T-cell (primary cell): ENCODE measurements at regions not wholly inside any gene's neighbourhood (a gene's known extent, or its start where the extent isn't known, plus 50 kb on each side); places are given as distances from the start of the nearest gene placed in this dataset.

Source experiments
- ATAC-seq, 4 experiments: fragments of 200-7000 bp in 3 of 4; fragments of 150-1000 bp in 1 of 4; cut with Tn5 transposase; replicated peaks in 1 of 4; 1 replicate in 3 of 4; 2 replicates in 1 of 4; pipeline ENCODE4 v1.10.0; 2021; ENCODE audit warnings: moderate library complexity in 3 of 4, mild to moderate bottlenecking in 2 of 4, moderate number of reproducible peaks in 1 of 4
- CTCF ChIA-PET, 2 donors: fragments of 300-600 bp; sonication (Branson Sonifier 250); formaldehyde crosslinking; loops; one replicate each; lab custom pipeline; 2022; ENCODE audit warnings: antibody characterized with exemption in 2 of 2; lab: Charles Lee
- POLR2A ChIA-PET, 2 donors: fragments of 300-600 bp; sonication (Branson Sonifier 250); formaldehyde crosslinking; loops; one replicate each; lab custom pipeline; 2022; ENCODE audit warnings: antibody characterized with exemption in 2 of 2; lab: Charles Lee
- DNase-seq, 35 experiments: peaks; one replicate each; pipeline versions ENCODE4 v3.0.0 to v3.0.0-alpha.2; 2013 to 2023
- H3K27ac ChIP-seq: one replicate; pipeline ENCODE4 v1.5.1; 2013; ENCODE audit warnings: low read length
- H3K27me3 ChIP-seq, 2 experiments: replicated peaks in 1 of 2; 1 replicate in 1 of 2; 2 replicates in 1 of 2; pipeline versions ENCODE4 v1.6.1 to v1.7.0; 2013; ENCODE audit warnings: low read length in 1 of 2, mixed read lengths in 1 of 2; ENCODE audit not compliant: control insufficient read depth in 2 of 2, insufficient read depth in 2 of 2; ENCODE audit errors: extremely low read depth in 1 of 2
- H3K36me3 ChIP-seq, 2 donors: 1 replicate in 1 of 2; 2 replicates in 1 of 2; pipeline versions ENCODE4 v1.6.1 to v1.7.0; 2013; ENCODE audit warnings: low read length in 1 of 2; ENCODE audit not compliant: control insufficient read depth in 2 of 2, insufficient read depth in 1 of 2; ENCODE audit errors: extremely low read depth in 1 of 2
- H3K4me1 ChIP-seq, 2 experiments: 1 replicate in 1 of 2; 2 replicates in 1 of 2; pipeline versions ENCODE4 v1.6.1 to v1.7.0; 2013; ENCODE audit warnings: low read length in 2 of 2, mixed read lengths in 1 of 2; ENCODE audit not compliant: insufficient read depth in 2 of 2, control insufficient read depth in 1 of 2; ENCODE audit errors: extremely low read depth in 1 of 2
- H3K4me3 ChIP-seq, 2 donors: 1 replicate in 1 of 2; 2 replicates in 1 of 2; pipeline versions ENCODE4 v1.5.1 to v1.7.0; 2013; ENCODE audit warnings: mild to moderate bottlenecking in 2 of 2, low read length in 1 of 2, moderate library complexity in 1 of 2; ENCODE audit not compliant: control insufficient read depth in 1 of 2; ENCODE audit errors: extremely low read depth in 1 of 2
- H3K9me3 ChIP-seq: 2 replicates; pipeline ENCODE4 v1.7.0; 2013
- H3K27ac Mint-ChIP-seq, 2 donors: one replicate each; pipeline ENCODE4 v1.8.0; 2020 to 2021; ENCODE audit warnings: mild to moderate bottlenecking in 2 of 2, mixed read lengths in 2 of 2
- H3K27me3 Mint-ChIP-seq, 2 donors: one replicate each; pipeline ENCODE4 v1.8.0; 2021 to 2022; ENCODE audit warnings: mixed read lengths in 2 of 2
- H3K36me3 Mint-ChIP-seq: one replicate; pipeline ENCODE4 v1.8.0; 2021; ENCODE audit warnings: mixed read lengths
- H3K4me1 Mint-ChIP-seq, 3 donors: one replicate each; pipeline ENCODE4 v1.8.0; 2020 to 2022; ENCODE audit warnings: mixed read lengths in 3 of 3, mild to moderate bottlenecking in 1 of 3
- H3K4me3 Mint-ChIP-seq, 3 donors: one replicate each; pipeline ENCODE4 v1.8.0; 2020 to 2022; ENCODE audit warnings: mild to moderate bottlenecking in 3 of 3, mixed read lengths in 3 of 3, moderate library complexity in 3 of 3
- H3K9me3 Mint-ChIP-seq, 3 donors: one replicate each; pipeline ENCODE4 v1.8.0; 2020 to 2022; ENCODE audit warnings: mixed read lengths in 3 of 3
- WGBS: methylation state at CpG from one replicate; pipeline ENCODE4 v1.1.5; 2013; ENCODE audit warnings: missing lambda C conversion rate; ENCODE audit not compliant: insufficient coverage; 5-methylcytosine and 5-hydroxymethylcytosine counted together

DNA sequence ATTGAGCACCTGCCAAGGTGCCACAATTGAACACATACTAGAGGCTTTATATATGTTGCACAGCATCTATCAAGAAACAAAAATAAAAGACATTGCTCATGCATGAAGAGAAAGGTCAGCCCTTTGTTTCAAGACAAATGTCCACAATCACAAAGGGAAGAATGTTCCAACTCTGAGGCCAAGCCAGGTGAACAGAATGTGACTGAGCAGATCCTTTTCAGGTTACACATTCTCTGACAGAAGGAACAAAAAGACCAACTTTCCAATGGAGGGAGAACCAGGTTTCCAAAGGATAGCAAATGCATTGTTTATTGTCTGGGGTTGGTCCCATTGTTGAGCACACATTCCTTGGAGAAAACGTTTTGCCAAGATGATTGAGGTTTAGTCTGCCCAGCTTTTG is 50.2 kb upstream of the FAM174B start:
- CTCF ChIA-PET: no interaction called here
- no peaks in the 10 kb centered on the region for H3K9me3 ChIP-seq
- H3K4me3 Mint-ChIP-seq: no peak overlapping the region
- no peaks in the 10 kb centered on the region for H3K36me3 Mint-ChIP-seq
- peaks cover 0 to 14% of the 10 kb centered on the region in 2 experiments for H3K27me3 ChIP-seq
- H3K4me1 Mint-ChIP-seq: peaks cover 5 to 8% (median 6%) of the 10 kb centered on the region in 3 donors
- H3K36me3 ChIP-seq: no peaks in the 10 kb centered on the region
- no peak overlapping the region for H3K4me3 ChIP-seq
- no peak overlapping the region for H3K27ac Mint-ChIP-seq
- no peaks in the 10 kb centered on the region for H3K4me1 ChIP-seq
- H3K27ac ChIP-seq: no peak overlapping the region
- POLR2A ChIA-PET: no interaction called here
- ATAC-seq (no peak), DNase-seq (no peak)
- H3K9me3 Mint-ChIP-seq: no peaks in the 10 kb centered on the region
- 43% methylated on average over 1 of the region's 1 CpG for WGBS
- H3K27me3 Mint-ChIP-seq: peaks cover 3% of the 10 kb centered on the region in 2 donors

DNA sequence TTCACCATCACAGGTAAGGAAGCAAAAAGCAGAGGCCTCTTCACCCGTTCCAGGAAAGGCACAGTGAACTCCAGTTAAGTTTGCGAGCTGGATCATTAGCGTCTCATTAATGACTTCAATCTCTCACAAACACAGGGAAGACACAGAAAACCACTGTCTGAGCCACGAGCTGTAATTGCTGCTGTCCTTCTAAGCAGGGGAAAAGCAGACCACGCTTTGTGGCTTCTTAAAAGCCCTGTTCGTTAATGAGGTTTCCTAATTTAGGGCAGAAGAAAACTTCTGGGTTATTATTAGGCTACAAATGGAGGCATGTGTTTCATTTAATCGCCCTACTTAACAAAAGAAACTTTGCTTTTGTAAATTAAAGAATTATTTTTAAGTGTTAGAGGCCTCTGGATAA is 50.6 kb upstream of the FAM174B start:
- Mint-ChIP-seq H3K4me1 (peaks cover 5 to 8% (median 6%) of the 10 kb centered on the region in 3 donors), H3K27me3 (peaks cover 3% of the 10 kb centered on the region in 2 donors), H3K36me3 (no peaks in the 10 kb centered on the region), H3K27ac (no peak overlapping the region), H3K9me3 (no peaks in the 10 kb centered on the region), H3K4me3 (no peak overlapping the region)
- no peak for DNase-seq
- no peak for ATAC-seq
- Histone ChIP-seq H3K4me3 (no peak overlapping the region), H3K36me3 (no peaks in the 10 kb centered on the region), H3K27ac (no peak overlapping the region), H3K9me3 (no peaks in the 10 kb centered on the region), H3K4me1 (no peaks in the 10 kb centered on the region), H3K27me3 (peaks cover 0 to 14% of the 10 kb centered on the region in 2 experiments)
- ChIA-PET POLR2A (no interaction called here), CTCF (no interaction called here)
- WGBS: 61% methylated on average over 4 of the region's 7 CpGs

DNA sequence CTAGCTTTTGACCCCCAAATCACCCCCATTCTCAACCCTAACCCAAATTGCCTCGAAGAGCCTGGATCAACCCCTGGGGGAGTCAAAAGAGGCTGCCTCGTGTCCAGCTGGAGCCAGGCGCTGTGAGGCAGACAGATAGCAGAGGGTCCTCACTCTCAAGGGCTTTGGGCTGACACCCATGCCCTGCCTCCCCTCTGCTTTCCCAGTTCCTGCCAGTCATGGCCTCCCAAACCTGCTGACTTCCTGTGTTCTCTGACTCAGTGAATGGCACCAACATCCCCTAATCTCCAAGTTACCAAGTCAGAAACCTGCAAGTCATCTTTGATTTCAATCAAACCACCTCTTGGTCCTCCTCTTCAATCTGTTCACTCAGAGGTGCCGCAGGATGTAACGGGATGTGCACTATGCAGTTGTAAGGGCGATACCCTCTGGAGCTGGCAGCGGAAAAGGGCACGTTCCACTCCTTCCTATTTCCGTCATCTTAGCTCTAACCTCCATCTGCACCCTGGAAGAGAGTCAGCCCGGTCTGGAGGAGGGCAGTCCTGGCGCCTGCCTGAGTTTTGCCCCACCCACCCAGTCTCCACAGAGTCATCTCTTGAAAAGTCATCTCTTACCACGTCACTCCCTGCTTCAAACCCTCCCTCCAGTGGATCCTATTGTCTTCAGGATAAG is 52.4 kb upstream of the FAM174B start:
- ATAC-seq: no peak
- POLR2A ChIA-PET: no interaction called here
- H3K27ac Mint-ChIP-seq: no peak overlapping the region
- DNase-seq: no peak
- Histone ChIP-seq H3K9me3 (no peaks in the 10 kb centered on the region), H3K27ac (no peak overlapping the region), H3K4me1 (no peaks in the 10 kb centered on the region), H3K36me3 (no peaks in the 10 kb centered on the region), H3K4me3 (no peak overlapping the region), H3K27me3 (peaks cover 0 to 14% of the 10 kb centered on the region in 2 experiments)
- H3K9me3 Mint-ChIP-seq: no peaks in the 10 kb centered on the region
- H3K4me1 Mint-ChIP-seq: peaks cover 5 to 8% (median 6%) of the 10 kb centered on the region in 3 donors
- H3K36me3 Mint-ChIP-seq: no peaks in the 10 kb centered on the region
- CTCF ChIA-PET: no interaction called here
- H3K27me3 Mint-ChIP-seq: peaks cover 3% of the 10 kb centered on the region in 2 donors
- no peak overlapping the region for H3K4me3 Mint-ChIP-seq
- WGBS: 76% methylated on average over 12 of the region's 12 CpGs

DNA sequence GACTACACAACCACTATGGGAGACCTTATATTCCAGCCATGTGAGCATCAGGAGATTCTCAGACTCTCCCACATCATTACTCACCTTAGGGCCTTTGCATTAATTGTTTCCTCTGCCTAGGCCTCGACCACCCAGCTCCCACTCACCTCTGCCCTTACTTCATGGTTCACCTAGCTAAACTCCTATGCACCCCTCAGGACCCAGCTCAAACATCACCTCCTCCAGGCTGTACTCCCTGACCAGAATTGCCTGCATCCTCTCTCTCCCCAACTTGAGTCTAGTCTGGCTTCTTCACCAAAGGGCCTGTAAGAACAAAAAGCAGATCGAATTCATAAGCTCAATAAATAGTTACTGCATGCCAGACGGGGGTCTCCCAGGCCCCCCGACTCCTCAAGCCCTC is 53.1 kb upstream of the FAM174B start:
- ChIA-PET POLR2A (no interaction called here), CTCF (interaction anchor here in 1 of 2 donors (0.6 kb wide), 1 partner anchor 68 kb away, joined by 3 read pairs; no protein-coding TSS in a partner anchor)
- no peaks in the 10 kb centered on the region for H3K4me1 ChIP-seq
- H3K27me3 ChIP-seq: peaks cover 0 to 14% of the 10 kb centered on the region in 2 experiments
- Mint-ChIP-seq H3K27me3 (peaks cover 3% of the 10 kb centered on the region in 2 donors), H3K9me3 (no peaks in the 10 kb centered on the region), H3K4me1 (peaks cover 5 to 8% (median 6%) of the 10 kb centered on the region in 3 donors), H3K4me3 (no peak overlapping the region), H3K36me3 (no peaks in the 10 kb centered on the region), H3K27ac (no peak overlapping the region)
- ATAC-seq: no peak
- no peak overlapping the region for H3K4me3 ChIP-seq
- H3K36me3 ChIP-seq: no peaks in the 10 kb centered on the region
- H3K27ac ChIP-seq: no peak overlapping the region
- no peaks in the 10 kb centered on the region for H3K9me3 ChIP-seq
- 35% methylated on average over 1 of the region's 4 CpGs for WGBS
- DNase-seq: no peak

DNA sequence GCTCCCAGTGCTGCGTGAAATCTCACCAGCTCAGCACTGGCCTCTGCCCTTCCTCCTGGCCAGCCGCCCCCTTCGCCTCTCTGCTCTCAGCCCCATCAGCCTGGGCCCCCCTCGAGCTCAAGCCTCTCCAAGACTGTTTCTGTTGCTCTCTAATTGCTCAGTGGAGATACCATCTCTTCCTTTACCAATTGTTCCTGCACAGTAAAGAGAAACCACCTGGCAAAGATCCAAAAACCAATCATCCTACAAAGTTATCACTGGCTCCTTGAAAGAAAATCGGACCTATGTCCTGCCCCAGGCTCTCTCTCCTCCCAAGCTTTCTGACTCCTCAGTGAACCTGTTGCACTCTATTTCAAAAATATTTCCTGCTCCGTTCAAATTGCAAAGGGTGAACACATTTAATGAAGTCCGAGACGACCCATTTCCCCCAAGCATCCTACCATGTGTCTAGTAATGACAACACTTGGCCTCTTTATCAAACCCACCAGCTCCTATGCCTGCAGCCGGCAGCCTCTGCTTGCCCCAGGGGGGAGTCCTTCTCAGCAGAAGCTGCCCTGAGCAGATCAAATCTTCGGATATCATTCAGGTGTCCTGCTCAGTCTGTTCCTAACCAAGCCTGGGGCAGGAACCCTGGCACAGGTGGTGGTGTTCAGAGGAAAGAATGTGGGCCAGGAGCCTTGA is 53.7 kb upstream of the FAM174B start:
- H3K27me3 Mint-ChIP-seq: peaks cover 3 to 7% of the 10 kb centered on the region in 2 donors
- Histone ChIP-seq H3K4me3 (no peak overlapping the region), H3K27ac (no peak overlapping the region), H3K36me3 (no peaks in the 10 kb centered on the region), H3K4me1 (peaks cover 0 to 2% of the 10 kb centered on the region in 2 experiments), H3K27me3 (peaks cover 0 to 12% of the 10 kb centered on the region in 2 experiments), H3K9me3 (no peaks in the 10 kb centered on the region)
- H3K27ac Mint-ChIP-seq: no peak overlapping the region
- H3K36me3 Mint-ChIP-seq: no peaks in the 10 kb centered on the region
- no peak for ATAC-seq
- WGBS: 42% methylated on average over 10 of the region's 10 CpGs
- ChIA-PET CTCF (interaction anchor here in 1 of 2 donors (0.6 kb wide), 1 partner anchor 67 kb away, joined by 3 read pairs; no protein-coding TSS in a partner anchor), POLR2A (no interaction called here)
- no peak for DNase-seq
- H3K9me3 Mint-ChIP-seq: no peaks in the 10 kb centered on the region
- H3K4me1 Mint-ChIP-seq: peaks cover 8 to 9% (median 8%) of the 10 kb centered on the region in 3 donors
- no peak overlapping the region for H3K4me3 Mint-ChIP-seq

DNA sequence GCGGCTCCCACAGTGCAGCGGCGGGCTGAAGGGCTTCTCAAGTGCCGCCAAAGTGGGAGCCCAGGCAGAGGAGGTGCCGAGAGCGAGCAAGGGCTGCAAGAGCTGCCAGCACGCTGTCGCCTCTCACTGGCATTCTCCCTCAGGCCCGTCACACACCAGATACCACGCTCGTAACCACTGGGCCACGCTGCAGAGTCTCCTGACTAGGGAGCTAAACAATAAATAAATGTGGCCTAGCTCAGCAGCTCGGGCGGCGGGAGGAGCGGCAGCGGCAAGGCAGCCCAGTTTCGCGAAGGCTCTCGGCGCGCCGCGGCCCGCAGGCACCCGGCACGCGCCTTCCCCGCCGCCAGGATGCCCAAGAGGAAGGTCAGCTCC is 55.9 kb upstream of the FAM174B start:
- ChIA-PET POLR2A (no interaction called here), CTCF (no interaction called here)
- H3K9me3 Mint-ChIP-seq: no peaks in the 10 kb centered on the region

More for the DNA sequence above, 55.9 kb upstream of the FAM174B start:
- H3K4me1 ChIP-seq: peaks cover 0 to 9% of the 10 kb centered on the region in 2 experiments
- Mint-ChIP-seq H3K27me3 (peaks cover 9 to 13% of the 10 kb centered on the region in 2 donors), H3K4me3 (no peak overlapping the region), H3K27ac (no peak overlapping the region), H3K4me1 (peaks cover 13 to 16% (median 13%) of the 10 kb centered on the region in 3 donors), H3K36me3 (no peaks in the 10 kb centered on the region)
- no peak overlapping the region for H3K4me3 ChIP-seq
- H3K9me3 ChIP-seq: no peaks in the 10 kb centered on the region
- no peak overlapping the region for H3K27ac ChIP-seq
- H3K27me3 ChIP-seq: peaks cover 0 to 23% of the 10 kb centered on the region in 2 experiments
- WGBS: 96% methylated on average over 24 of the region's 30 CpGs
- H3K36me3 ChIP-seq: no peaks in the 10 kb centered on the region
- no peak for ATAC-seq
- DNase-seq: no peak
